ENCODE measurements at regions not wholly inside any gene's neighbourhood (a gene's known extent, or its start where the extent isn't known, plus 50 kb on each side); places are given as distances from the start of the nearest gene placed in this dataset.

- Histone ChIP-seq H3K36me3 (ENCODE audit: insufficient read depth, low read length) (no peaks in the 10 kb centered on the region), H4K20me1 (ENCODE audit: insufficient read depth, low read length, poor library complexity, severe bottlenecking) (no peaks in the 10 kb centered on the region), H3F3A (ENCODE audit: low read depth) (no peaks in the 10 kb centered on the region), H3K27me3 (ENCODE audit: insufficient read depth, low read length, poor library complexity, severe bottlenecking) (no peaks in the 10 kb centered on the region), H3K4me3 (ENCODE audit: low read length, poor library complexity, severe bottlenecking) (no peak overlapping the region), H3K9me3 (ENCODE audit: insufficient read depth, low read depth, low read length) (no peaks in the 10 kb centered on the region; the same call in 1 of the 2 replicates), H3K9me2 (replicated peaks; ENCODE audit: low read depth, low read length) (no peaks in the 10 kb centered on the region), H3K4me2 (ENCODE audit: low read depth, low read length, poor library complexity, severe bottlenecking) (no peak overlapping the region), H3K4me1 (ENCODE audit: insufficient read depth, low read length, poor library complexity, severe bottlenecking) (no peaks in the 10 kb centered on the region), H3K79me2 (ENCODE audit: insufficient read depth, low read length) (no peaks in the 10 kb centered on the region), H2AFZ (ENCODE audit: low read length) (no peak overlapping the region), H3K9ac (ENCODE audit: low read depth, low read length, poor library complexity, severe bottlenecking) (no peak overlapping the region)
- TF ChIP-seq CTCF (conservative IDR thresholded peaks at IDR 0.05; ENCODE audit: low read length) (no peak), EZH2phosphoT487 (IDR thresholded peaks at IDR 0.05; ENCODE audit: borderline replicate concordance) (no peak)
Measured at GRCh38 chr1:30657131-30658013, 66.0 kb downstream of the MATN1 start.

GRCh38 chr1:30656171-30656940, 67.0 kb downstream of the MATN1 start:
- no peak for TF ChIP-seq CTCF (conservative IDR thresholded peaks at IDR 0.05; ENCODE audit: low read length)
- no peak for TF ChIP-seq EZH2phosphoT487 (IDR thresholded peaks at IDR 0.05; ENCODE audit: borderline replicate concordance)

GRCh38 chr1:30655672-30656071, 67.7 kb downstream of the MATN1 start:
- Histone ChIP-seq H3K4me1 (ENCODE audit: insufficient read depth, low read length, poor library complexity, severe bottlenecking) (no peaks in the 10 kb centered on the region), H3K4me2 (ENCODE audit: low read depth, low read length, poor library complexity, severe bottlenecking) (no peak overlapping the region), H3K4me3 (ENCODE audit: low read length, poor library complexity, severe bottlenecking) (no peak overlapping the region), H3K27me3 (ENCODE audit: insufficient read depth, low read length, poor library complexity, severe bottlenecking) (no peaks in the 10 kb centered on the region), H3K9me2 (replicated peaks; ENCODE audit: low read depth, low read length) (no peaks in the 10 kb centered on the region), H3K36me3 (ENCODE audit: insufficient read depth, low read length) (no peaks in the 10 kb centered on the region), H2AFZ (ENCODE audit: low read length) (no peak overlapping the region), H4K20me1 (ENCODE audit: insufficient read depth, low read length, poor library complexity, severe bottlenecking) (no peaks in the 10 kb centered on the region), H3K9me3 (ENCODE audit: insufficient read depth, low read depth, low read length) (no peaks in the 10 kb centered on the region; the same call in 1 of the 2 replicates), H3K9ac (ENCODE audit: low read depth, low read length, poor library complexity, severe bottlenecking) (no peak overlapping the region), H3F3A (ENCODE audit: low read depth) (no peaks in the 10 kb centered on the region), H3K79me2 (ENCODE audit: insufficient read depth, low read length) (no peaks in the 10 kb centered on the region)
- TF ChIP-seq EZH2phosphoT487 (IDR thresholded peaks at IDR 0.05; ENCODE audit: borderline replicate concordance) (no peak), CTCF (conservative IDR thresholded peaks at IDR 0.05; ENCODE audit: low read length) (no peak)

More at GRCh38 chr1:30656171-30656940, 67.0 kb downstream of the MATN1 start:
- Histone ChIP-seq H3K4me3 (ENCODE audit: low read length, poor library complexity, severe bottlenecking) (no peak overlapping the region), H3K9me2 (replicated peaks; ENCODE audit: low read depth, low read length) (no peaks in the 10 kb centered on the region), H2AFZ (ENCODE audit: low read length) (no peak overlapping the region), H3K9me3 (ENCODE audit: insufficient read depth, low read depth, low read length) (no peaks in the 10 kb centered on the region; the same call in 1 of the 2 replicates), H3K36me3 (ENCODE audit: insufficient read depth, low read length) (no peaks in the 10 kb centered on the region), H3F3A (ENCODE audit: low read depth) (no peaks in the 10 kb centered on the region), H3K79me2 (ENCODE audit: insufficient read depth, low read length) (no peaks in the 10 kb centered on the region), H3K4me1 (ENCODE audit: insufficient read depth, low read length, poor library complexity, severe bottlenecking) (no peaks in the 10 kb centered on the region), H3K4me2 (ENCODE audit: low read depth, low read length, poor library complexity, severe bottlenecking) (no peak overlapping the region), H4K20me1 (ENCODE audit: insufficient read depth, low read length, poor library complexity, severe bottlenecking) (no peaks in the 10 kb centered on the region), H3K9ac (ENCODE audit: low read depth, low read length, poor library complexity, severe bottlenecking) (no peak overlapping the region), H3K27me3 (ENCODE audit: insufficient read depth, low read length, poor library complexity, severe bottlenecking) (no peaks in the 10 kb centered on the region)
